OCI-LY1 (cell line): ENCODE measurements at regions not wholly inside any gene's neighbourhood (a gene's known extent, or its start where the extent isn't known, plus 50 kb on each side); places are given as distances from the start of the nearest gene placed in this dataset.

Source experiments
- H2AFZ ChIP-seq: fragments of 200-600 bp; sonication (generic), shearing (Covaris generic); 2 replicates; pipeline ENCODE4 v1.6.0; 2014; ENCODE audit warnings: antibody characterized with exemption, mild to moderate bottlenecking, low read length
- H3F3A ChIP-seq: fragments of 200-600 bp; sonication (generic), shearing (Covaris generic); 2 replicates; pipeline ENCODE4 v1.6.0; 2014; ENCODE audit warnings: mild to moderate bottlenecking, antibody characterized with exemption, low read length, moderate library complexity; ENCODE audit not compliant: insufficient read depth
- H3K27ac ChIP-seq: fragments of 200-600 bp; sonication (generic); 2 replicates; pipeline ENCODE4 v1.5.1; 2014; ENCODE audit warnings: low read length, mixed run types, mild to moderate bottlenecking, low read depth; ENCODE audit not compliant: poor library complexity, severe bottlenecking
- H3K27me3 ChIP-seq: fragments of 200-600 bp; sonication (generic); 2 replicates; pipeline ENCODE4 v1.6.0; 2014; ENCODE audit warnings: antibody characterized with exemption, mild to moderate bottlenecking, low read length, moderate library complexity; ENCODE audit not compliant: insufficient read depth
- H3K36me3 ChIP-seq: fragments of 200-600 bp; sonication (generic); 2 replicates; pipeline ENCODE4 v1.6.1; 2014; ENCODE audit warnings: mild to moderate bottlenecking, antibody characterized with exemption, low read length, moderate library complexity, mixed read lengths; ENCODE audit not compliant: insufficient read depth
- H3K4me1 ChIP-seq: fragments of 200-600 bp; sonication (generic); 2 replicates; pipeline ENCODE4 v1.5.1; 2014; ENCODE audit warnings: mild to moderate bottlenecking, low read length, moderate library complexity; ENCODE audit not compliant: insufficient read depth, severe bottlenecking
- H3K4me2 ChIP-seq: fragments of 200-600 bp; sonication (generic), shearing (Covaris generic); 2 replicates; pipeline ENCODE4 v1.6.1; 2014; ENCODE audit warnings: low read length
- H3K4me3 ChIP-seq: fragments of 200-600 bp; sonication (generic); 2 replicates; pipeline ENCODE4 v1.5.1; 2014; ENCODE audit warnings: low read length, low read depth, mild to moderate bottlenecking, mixed read lengths; ENCODE audit not compliant: poor library complexity, severe bottlenecking
- H3K79me2 ChIP-seq: fragments of 200-600 bp; shearing (Covaris generic); 2 replicates; pipeline ENCODE4 v1.6.1; 2016; ENCODE audit warnings: mixed run types, low read length, mixed read lengths; ENCODE audit not compliant: insufficient read depth
- H3K9ac ChIP-seq: fragments of 200-600 bp; sonication (generic), shearing (Covaris generic); 2 replicates; pipeline ENCODE4 v1.6.1; 2014; ENCODE audit warnings: mild to moderate bottlenecking, low read length, mixed read lengths
- H3K9me2 ChIP-seq: fragments of 200-600 bp; sonication (generic), shearing (Covaris generic); 2 replicates; pipeline ENCODE4 v1.6.1; 2014; ENCODE audit warnings: low read depth, mild to moderate bottlenecking, low read length, mixed read lengths
- H3K9me3 ChIP-seq: fragments of 200-600 bp; shearing (Covaris generic); 2 replicates; pipeline ENCODE4 v1.6.1; 2014; ENCODE audit warnings: low read length, mixed read lengths
- H4K20me1 ChIP-seq: fragments of 200-600 bp; sonication (generic), shearing (Covaris generic); 2 replicates; pipeline ENCODE4 v1.6.0; 2016; ENCODE audit warnings: mild to moderate bottlenecking, low read length; ENCODE audit not compliant: insufficient read depth
- EZH2 ChIP-seq: fragments of 200-600 bp; sonication (generic), shearing (Covaris generic); IDR thresholded peaks from 2 replicates; pipeline ENCODE4 v1.8.0; 2017; ENCODE audit warnings: borderline replicate concordance, mixed run types, mild to moderate bottlenecking, antibody characterized with exemption, low read length, moderate library complexity, mixed read lengths
- TF ChIP-seq, protein P1 (sequence below): fragments of 200-600 bp; sonication (generic), shearing (Covaris generic); IDR thresholded peaks from 2 replicates; pipeline ENCODE4 v1.5.1; 2017; ENCODE audit warnings: mild to moderate bottlenecking, antibody characterized with exemption, low read length, moderate library complexity, mixed read lengths

DNA sequence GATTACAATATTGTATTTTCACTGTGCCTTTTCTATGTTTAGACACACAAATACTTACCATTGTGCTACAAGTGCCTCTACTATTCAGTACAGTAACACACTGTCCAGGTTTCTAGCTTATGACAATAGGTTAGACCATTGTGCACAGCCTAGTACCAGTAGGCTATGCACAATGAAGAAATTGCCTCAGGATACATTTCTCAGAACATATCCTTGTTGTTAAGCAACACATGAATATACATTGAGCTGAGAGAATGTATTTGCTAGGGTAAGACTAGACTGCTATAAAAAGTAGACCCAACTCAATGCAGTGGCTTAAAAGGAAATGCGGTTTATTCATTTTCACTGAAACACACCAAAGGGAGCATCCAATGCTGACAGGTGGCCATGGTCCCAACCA lies 285.1 kb downstream of the HS3ST3A1 start:
- H4K20me1 ChIP-seq: no peaks in the 10 kb centered on the region
- no peaks in the 10 kb centered on the region for H3K36me3 ChIP-seq
- no peaks in the 10 kb centered on the region for H3K4me1 ChIP-seq

DNA sequence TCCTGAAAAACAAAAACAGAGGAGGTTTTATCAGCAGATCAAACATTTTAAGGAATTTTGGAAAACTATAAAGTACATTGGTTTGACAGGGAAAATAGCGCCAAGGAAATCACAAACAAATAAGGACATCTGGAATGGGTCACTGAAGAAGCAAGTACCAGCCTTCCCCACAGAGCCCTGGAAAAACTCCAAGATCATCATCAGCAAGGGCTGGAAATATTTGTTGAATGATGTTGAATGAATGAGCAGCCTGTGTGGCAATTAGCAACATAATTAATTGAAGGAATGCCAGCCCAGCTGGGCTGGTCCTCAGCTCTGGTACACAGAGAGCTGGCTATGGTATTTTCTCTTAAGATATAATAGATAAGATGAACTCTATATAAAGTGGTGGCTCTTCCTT lies 290.4 kb downstream of the HS3ST3A1 start:
- H3K4me2 ChIP-seq: no peak overlapping the region
- TF ChIP-seq, protein P1, sequence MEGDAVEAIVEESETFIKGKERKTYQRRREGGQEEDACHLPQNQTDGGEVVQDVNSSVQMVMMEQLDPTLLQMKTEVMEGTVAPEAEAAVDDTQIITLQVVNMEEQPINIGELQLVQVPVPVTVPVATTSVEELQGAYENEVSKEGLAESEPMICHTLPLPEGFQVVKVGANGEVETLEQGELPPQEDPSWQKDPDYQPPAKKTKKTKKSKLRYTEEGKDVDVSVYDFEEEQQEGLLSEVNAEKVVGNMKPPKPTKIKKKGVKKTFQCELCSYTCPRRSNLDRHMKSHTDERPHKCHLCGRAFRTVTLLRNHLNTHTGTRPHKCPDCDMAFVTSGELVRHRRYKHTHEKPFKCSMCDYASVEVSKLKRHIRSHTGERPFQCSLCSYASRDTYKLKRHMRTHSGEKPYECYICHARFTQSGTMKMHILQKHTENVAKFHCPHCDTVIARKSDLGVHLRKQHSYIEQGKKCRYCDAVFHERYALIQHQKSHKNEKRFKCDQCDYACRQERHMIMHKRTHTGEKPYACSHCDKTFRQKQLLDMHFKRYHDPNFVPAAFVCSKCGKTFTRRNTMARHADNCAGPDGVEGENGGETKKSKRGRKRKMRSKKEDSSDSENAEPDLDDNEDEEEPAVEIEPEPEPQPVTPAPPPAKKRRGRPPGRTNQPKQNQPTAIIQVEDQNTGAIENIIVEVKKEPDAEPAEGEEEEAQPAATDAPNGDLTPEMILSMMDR: no peak
- no peak for TF ChIP-seq EZH2
- H3K27ac ChIP-seq: no peak overlapping the region

More for the DNA sequence above, 285.1 kb downstream of the HS3ST3A1 start:
- Histone ChIP-seq H3K9me2 (no peaks in the 10 kb centered on the region; the same call in 1 of the 2 replicates), H3K9ac (no peak overlapping the region), H3K79me2 (no peaks in the 10 kb centered on the region), H3K4me2 (no peak overlapping the region), H3K27me3 (no peaks in the 10 kb centered on the region), H3F3A (no peaks in the 10 kb centered on the region), H3K27ac (no peak overlapping the region), H3K9me3 (no peaks in the 10 kb centered on the region), H2AFZ (no peak overlapping the region), H3K4me3 (no peak overlapping the region)
- TF ChIP-seq, protein P1: no peak
- TF ChIP-seq EZH2: no peak

DNA sequence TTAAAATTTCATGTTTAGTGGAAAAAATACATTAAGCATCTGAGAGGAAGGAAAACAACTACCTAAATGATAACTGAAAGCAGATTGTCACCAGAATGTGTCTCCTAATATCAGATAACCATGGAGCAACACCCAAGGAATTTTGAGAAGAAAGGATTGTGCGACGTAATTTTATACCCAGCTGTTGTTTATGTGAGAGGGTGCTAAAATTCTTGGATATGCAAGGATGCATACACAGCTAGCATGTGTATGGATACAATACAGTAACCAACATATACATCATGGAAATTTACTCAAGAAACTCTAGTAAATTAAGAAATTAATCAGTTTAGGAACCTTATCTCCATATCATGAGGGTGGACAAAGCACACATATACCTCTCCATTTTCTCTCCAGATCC lies 290.9 kb downstream of the HS3ST3A1 start:
- Histone ChIP-seq H2AFZ (no peak overlapping the region), H3K4me2 (no peak overlapping the region), H4K20me1 (no peaks in the 10 kb centered on the region), H3F3A (no peaks in the 10 kb centered on the region), H3K4me3 (no peak overlapping the region), H3K9me2 (no peaks in the 10 kb centered on the region; the same call in 1 of the 2 replicates), H3K27me3 (no peaks in the 10 kb centered on the region), H3K9me3 (no peaks in the 10 kb centered on the region), H3K27ac (no peak overlapping the region), H3K36me3 (no peaks in the 10 kb centered on the region), H3K79me2 (no peaks in the 10 kb centered on the region), H3K9ac (no peak overlapping the region), H3K4me1 (no peaks in the 10 kb centered on the region)
- no peak for TF ChIP-seq EZH2
- TF ChIP-seq, protein P1: no peak

More for the DNA sequence above, 290.4 kb downstream of the HS3ST3A1 start:
- H3F3A ChIP-seq: no peaks in the 10 kb centered on the region
- no peaks in the 10 kb centered on the region for H4K20me1 ChIP-seq
- no peak overlapping the region for H2AFZ ChIP-seq
- no peaks in the 10 kb centered on the region for H3K79me2 ChIP-seq
- no peaks in the 10 kb centered on the region; the same call in 1 of the 2 replicates for H3K9me2 ChIP-seq
- no peak overlapping the region for H3K4me3 ChIP-seq
- H3K9ac ChIP-seq: no peak overlapping the region
- H3K9me3 ChIP-seq: no peaks in the 10 kb centered on the region
- H3K36me3 ChIP-seq: no peaks in the 10 kb centered on the region
- H3K4me1 ChIP-seq: no peaks in the 10 kb centered on the region
- no peaks in the 10 kb centered on the region for H3K27me3 ChIP-seq
